Psoas muscle (tissue), 7 donors: ENCODE measurements at regions not wholly inside any gene's neighbourhood (a gene's known extent, or its start where the extent isn't known, plus 50 kb on each side); places are given as distances from the start of the nearest gene placed in this dataset.

ENCODE experiments used
- ATAC-seq, 4 donors: fragments of 200-7000 bp; cut with Tn5 transposase; one replicate each; pipeline ENCODE4 v1.9.1; 2020; ENCODE audit warnings: moderate library complexity in 3 of 4, mild to moderate bottlenecking in 2 of 4
- DNase-seq, 2 donors: peaks; one replicate each; pipeline ENCODE4 v3.0.0-alpha.2; 2020
- H3K27ac ChIP-seq: fragments of 200-600 bp; one replicate; pipeline ENCODE4 v1.8.0; 2022
- H3K27me3 ChIP-seq, 3 donors: fragments of 200-600 bp in 1 of 3; one replicate each; pipeline versions ENCODE4 v1.6.1 to v1.8.0; 2013 to 2022; ENCODE audit warnings: low read length in 2 of 3, mild to moderate bottlenecking in 2 of 3, moderate library complexity in 1 of 3; ENCODE audit not compliant: insufficient read depth in 3 of 3
- H3K36me3 ChIP-seq, 2 donors: fragments of 200-600 bp in 1 of 2; one replicate each; pipeline versions ENCODE4 v1.6.1 to v1.8.0; 2013 to 2022; ENCODE audit warnings: low read depth in 1 of 2, mild to moderate bottlenecking in 1 of 2, moderate library complexity in 1 of 2; ENCODE audit not compliant: insufficient read depth in 1 of 2
- H3K4me1 ChIP-seq: fragments of 200-600 bp; one replicate; pipeline ENCODE4 v1.8.0; 2022
- H3K4me3 ChIP-seq: fragments of 200-600 bp; one replicate; pipeline ENCODE4 v1.8.0; 2022; ENCODE audit warnings: mild to moderate bottlenecking
- H3K9me3 ChIP-seq: fragments of 200-600 bp; one replicate; pipeline ENCODE4 v1.8.0; 2022
- CTCF ChIP-seq: fragments of 200-600 bp; IDR thresholded peaks from one replicate; pipeline ENCODE4 v1.8.0; 2022; ENCODE audit warnings: antibody characterized with exemption
- WGBS, 3 donors: extraction: QIAGEN DNeasy Blood & Tissue Kit; methylation state at CpG; one replicate each; pipeline versions ENCODE4 v1.1.6 to v1.1.7; 2013; 5-methylcytosine and 5-hydroxymethylcytosine counted together
- intact Hi-C, 2 donors: fragments of 100-400 bp; cut with DNase I; formaldehyde crosslinking; loops; one replicate each; pipeline versions ENCODE4 v1.11.0 to v1.14.2; 2022
- donor health status: healthy with polysubstance abuse.
- donor health status: DM: no; HTN: no; CAD: no; lungs with moderate emphysema.
- donor health status: Bipolar disorder and iron deficiency.
- donor health status: healthy.
- donor health status: DM: yes; HTN: yes; CAD: no.
- donor health status: DM: no; HTN: no; CAD: no.
- donor health status: DM: yes; HTN: yes; CAD: no.

GRCh38 chr4:153844144-153844543 is 55.3 kb upstream of the SFRP2 start:
- ATAC-seq, result no peak

More at GRCh38 chr4:153844144-153844543, 55.3 kb upstream of the SFRP2 start:
- Histone ChIP-seq H3K4me1 (no peaks in the 10 kb centered on the region), H3K36me3 (no peaks in the 10 kb centered on the region), H3K27ac (no peak overlapping the region), H3K4me3 (no peak overlapping the region), H3K27me3 (peaks cover 0 to 4% (median 0%) of the 10 kb centered on the region in 3 donors), H3K9me3 (no peaks in the 10 kb centered on the region)
- intact Hi-C loops, result no loop called here
- no peak for DNase-seq
- no peak for TF ChIP-seq CTCF
- WGBS, 3 donors, result 57 to 74% (median 57%) methylated on average over 3 of the region's 3 CpGs
